ENCODE measurements at regions not wholly inside any gene's neighbourhood (a gene's known extent, or its start where the extent isn't known, plus 50 kb on each side); places are given as distances from the start of the nearest gene placed in this dataset.
A peak's percentile ranks its signal among the peaks of the same experiment; 100 is the strongest.

- Histone ChIP-seq H3K4me1 (ENCODE audit: insufficient read depth, low read length) (no peaks in the 10 kb centered on the region), H2AFZ (ENCODE audit: low read depth, low read length) (no peak overlapping the region)
- no peak for TF ChIP-seq EZH2 (IDR thresholded peaks at IDR 0.05; ENCODE audit: insufficient read depth, low read length)
- TF ChIP-seq, protein P1, sequence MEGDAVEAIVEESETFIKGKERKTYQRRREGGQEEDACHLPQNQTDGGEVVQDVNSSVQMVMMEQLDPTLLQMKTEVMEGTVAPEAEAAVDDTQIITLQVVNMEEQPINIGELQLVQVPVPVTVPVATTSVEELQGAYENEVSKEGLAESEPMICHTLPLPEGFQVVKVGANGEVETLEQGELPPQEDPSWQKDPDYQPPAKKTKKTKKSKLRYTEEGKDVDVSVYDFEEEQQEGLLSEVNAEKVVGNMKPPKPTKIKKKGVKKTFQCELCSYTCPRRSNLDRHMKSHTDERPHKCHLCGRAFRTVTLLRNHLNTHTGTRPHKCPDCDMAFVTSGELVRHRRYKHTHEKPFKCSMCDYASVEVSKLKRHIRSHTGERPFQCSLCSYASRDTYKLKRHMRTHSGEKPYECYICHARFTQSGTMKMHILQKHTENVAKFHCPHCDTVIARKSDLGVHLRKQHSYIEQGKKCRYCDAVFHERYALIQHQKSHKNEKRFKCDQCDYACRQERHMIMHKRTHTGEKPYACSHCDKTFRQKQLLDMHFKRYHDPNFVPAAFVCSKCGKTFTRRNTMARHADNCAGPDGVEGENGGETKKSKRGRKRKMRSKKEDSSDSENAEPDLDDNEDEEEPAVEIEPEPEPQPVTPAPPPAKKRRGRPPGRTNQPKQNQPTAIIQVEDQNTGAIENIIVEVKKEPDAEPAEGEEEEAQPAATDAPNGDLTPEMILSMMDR (IDR thresholded peaks at IDR 0.05; ENCODE audit: insufficient read depth, low read depth, low read length) = no peak
These were observed 578.4 kb upstream of the STXBP6 start for GRCh38 chr14:25628390-25628789.

GRCh38 chr14:25626986-25627385 lies 577.0 kb upstream of the STXBP6 start:
- Mint-ChIP-seq H3K4me1 (ENCODE audit: low read depth, unreplicated experiment) (peaks cover 26% of the 10 kb centered on the region), H3K27me3 (ENCODE audit: low read depth, unreplicated experiment) (no peaks in the 10 kb centered on the region), H3K9me3 (ENCODE audit: unreplicated experiment) (no peaks in the 10 kb centered on the region), H3K27ac (ENCODE audit: unreplicated experiment) (no peak overlapping the region), H3K4me3 (ENCODE audit: unreplicated experiment) (no peak overlapping the region), H3K36me3 (ENCODE audit: low read depth, unreplicated experiment) (no peaks in the 10 kb centered on the region)
- no peaks in the 10 kb centered on the region for H3K36me3 ChIP-seq (ENCODE audit: insufficient read depth, low read length)
- H3K79me2 ChIP-seq (ENCODE audit: insufficient read depth, low read length) = no peaks in the 10 kb centered on the region
- no peak overlapping the region for H3K4me3 ChIP-seq (ENCODE audit: insufficient read depth, low read depth, low read length)
- no peaks in the 10 kb centered on the region for H3K27me3 ChIP-seq (ENCODE audit: insufficient read depth, low read length)
- DNase-seq (ENCODE audit: low read depth) (no peak), FAIRE-seq (no peak)
- H3K9me3 ChIP-seq (ENCODE audit: insufficient read depth, low read depth, low read length) = no peaks in the 10 kb centered on the region
- H4K20me1 ChIP-seq (ENCODE audit: insufficient read depth, low read length) = no peaks in the 10 kb centered on the region
- TF ChIP-seq, protein P1 (IDR thresholded peaks at IDR 0.05; ENCODE audit: insufficient read depth, low read depth, low read length) = no peak
- TF ChIP-seq EZH2 (IDR thresholded peaks at IDR 0.05; ENCODE audit: insufficient read depth, low read length) = no peak
- no peak overlapping the region for H3K27ac ChIP-seq (ENCODE audit: low read depth, low read length)
- H3K9ac ChIP-seq (ENCODE audit: low read length) = no peak overlapping the region
- H2AFZ ChIP-seq (ENCODE audit: low read depth, low read length) = no peak overlapping the region
- H3K4me1 ChIP-seq (ENCODE audit: insufficient read depth, low read length) = no peaks in the 10 kb centered on the region
- H3K4me2 ChIP-seq (ENCODE audit: low read length) = no peak overlapping the region

More at GRCh38 chr14:25628390-25628789, 578.4 kb upstream of the STXBP6 start:
- no peak for FAIRE-seq
- Histone ChIP-seq H3K9ac (ENCODE audit: low read length) (no peak overlapping the region), H3K27ac (ENCODE audit: low read depth, low read length) (no peak overlapping the region), H3K36me3 (ENCODE audit: insufficient read depth, low read length) (no peaks in the 10 kb centered on the region), H3K79me2 (ENCODE audit: insufficient read depth, low read length) (no peaks in the 10 kb centered on the region), H3K27me3 (ENCODE audit: insufficient read depth, low read length) (no peaks in the 10 kb centered on the region), H4K20me1 (ENCODE audit: insufficient read depth, low read length) (no peaks in the 10 kb centered on the region), H3K4me3 (ENCODE audit: insufficient read depth, low read depth, low read length) (no peak overlapping the region), H3K4me2 (ENCODE audit: low read length) (no peak overlapping the region), H3K9me3 (ENCODE audit: insufficient read depth, low read depth, low read length) (no peaks in the 10 kb centered on the region)
- Mint-ChIP-seq H3K27me3 (ENCODE audit: low read depth, unreplicated experiment) (no peaks in the 10 kb centered on the region), H3K4me3 (ENCODE audit: unreplicated experiment) (no peak overlapping the region), H3K36me3 (ENCODE audit: low read depth, unreplicated experiment) (no peaks in the 10 kb centered on the region), H3K27ac (ENCODE audit: unreplicated experiment) (no peak overlapping the region), H3K4me1 (ENCODE audit: low read depth, unreplicated experiment) (peaks cover 12% of the 10 kb centered on the region), H3K9me3 (ENCODE audit: unreplicated experiment) (no peaks in the 10 kb centered on the region)
- DNase-seq (ENCODE audit: low read depth) = no peak

DNA sequence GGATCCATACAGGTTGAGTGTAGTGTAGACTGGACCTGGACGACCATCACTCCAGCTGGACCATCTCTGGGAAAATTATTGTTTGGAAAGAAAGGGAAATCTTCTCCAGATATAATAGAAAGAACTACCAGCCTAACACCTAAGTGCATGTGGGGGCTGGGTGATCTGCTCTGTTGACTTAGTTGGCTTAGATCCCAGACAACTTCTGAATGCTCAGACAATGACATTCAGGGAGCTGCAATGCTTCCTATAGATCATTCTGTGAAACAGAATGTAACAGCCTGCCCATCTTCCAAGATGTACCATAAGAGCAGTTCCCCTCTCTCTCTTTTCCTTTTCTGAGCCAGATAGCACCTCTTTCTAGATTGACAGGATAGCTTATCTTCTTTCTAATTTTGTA lies 572.8 kb upstream of the STXBP6 start:
- FAIRE-seq (no peak), DNase-seq (ENCODE audit: low read depth) (no peak)
- H3K4me1 Mint-ChIP-seq (ENCODE audit: low read depth, unreplicated experiment) = peaks cover 26% of the 10 kb centered on the region
- Histone ChIP-seq H3K4me2 (ENCODE audit: low read length) (no peak overlapping the region), H3K4me1 (ENCODE audit: insufficient read depth, low read length) (no peaks in the 10 kb centered on the region), H3K27ac (ENCODE audit: low read depth, low read length) (no peak overlapping the region), H3K79me2 (ENCODE audit: insufficient read depth, low read length) (no peaks in the 10 kb centered on the region), H3K9me3 (ENCODE audit: insufficient read depth, low read depth, low read length) (no peaks in the 10 kb centered on the region), H3K27me3 (ENCODE audit: insufficient read depth, low read length) (no peaks in the 10 kb centered on the region), H3K4me3 (ENCODE audit: insufficient read depth, low read depth, low read length) (no peak overlapping the region), H4K20me1 (ENCODE audit: insufficient read depth, low read length) (no peaks in the 10 kb centered on the region), H2AFZ (ENCODE audit: low read depth, low read length) (no peak overlapping the region), H3K36me3 (ENCODE audit: insufficient read depth, low read length) (no peaks in the 10 kb centered on the region), H3K9ac (ENCODE audit: low read length) (no peak overlapping the region)
- H3K4me3 Mint-ChIP-seq (ENCODE audit: unreplicated experiment) = peak overlapping the region; percentile 52
- H3K36me3 Mint-ChIP-seq (ENCODE audit: low read depth, unreplicated experiment) = no peaks in the 10 kb centered on the region
- peak overlapping the region; percentile 92 for H3K27ac Mint-ChIP-seq (ENCODE audit: unreplicated experiment)
- TF ChIP-seq EZH2 (IDR thresholded peaks at IDR 0.05; ENCODE audit: insufficient read depth, low read length) = no peak
- TF ChIP-seq, protein P1 (IDR thresholded peaks at IDR 0.05; ENCODE audit: insufficient read depth, low read depth, low read length) = no peak
- no peaks in the 10 kb centered on the region for H3K27me3 Mint-ChIP-seq (ENCODE audit: low read depth, unreplicated experiment)
- no peaks in the 10 kb centered on the region for H3K9me3 Mint-ChIP-seq (ENCODE audit: unreplicated experiment)

All from astrocyte (in vitro differentiated cells and primary cell).